ENCODE measurements at regions not wholly inside any gene's neighbourhood (a gene's known extent, or its start where the extent isn't known, plus 50 kb on each side); places are given as distances from the start of the nearest gene placed in this dataset.

DNA sequence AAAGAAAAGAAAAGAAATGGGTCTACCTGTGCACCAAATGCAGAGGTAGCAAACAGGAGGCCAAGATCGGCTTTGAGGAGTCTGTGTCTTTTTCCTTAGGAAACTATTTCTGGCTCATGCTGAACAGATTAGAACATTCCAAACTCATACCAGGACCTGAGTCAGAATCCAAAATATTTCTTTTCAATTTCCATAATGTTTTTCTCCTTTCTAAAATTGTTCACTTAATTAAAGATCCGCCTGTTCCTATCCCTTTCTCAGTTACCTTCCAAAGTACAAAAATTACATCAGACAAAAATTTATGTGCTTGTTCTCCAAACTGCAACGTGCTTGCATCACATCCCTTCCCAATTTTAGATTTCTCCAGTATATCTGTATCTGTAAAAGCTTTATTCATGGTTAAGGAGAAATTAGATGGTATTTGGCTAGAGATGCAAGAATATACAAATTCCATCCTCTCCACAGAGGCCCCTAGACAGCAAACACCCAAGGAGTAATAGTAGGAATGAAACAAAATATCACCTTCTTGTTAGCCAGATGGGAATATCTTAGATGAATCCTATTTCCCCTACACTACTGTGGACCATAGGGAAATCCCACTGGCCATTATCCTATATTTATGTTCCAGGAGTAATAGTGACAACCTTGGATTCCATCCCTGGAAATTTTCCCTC, 130.6 kb downstream of the LNPK start:
- Mint-ChIP-seq H3K27me3 (ENCODE audit: low read depth) (no peaks in the 10 kb centered on the region), H3K4me1 (no peaks in the 10 kb centered on the region), H3K27ac (no peak overlapping the region), H3K4me3 (no peak overlapping the region), H3K36me3 (no peaks in the 10 kb centered on the region), H3K9me3 (peaks cover 3% of the 10 kb centered on the region; the same call in 1 of the 2 replicates)
- CTCF ChIA-PET = no interaction called here
- POLR2A ChIA-PET = no interaction called here
- DNase-seq (ENCODE audit: low spot score) (no peak), ATAC-seq (no peak)
- TF ChIP-seq, protein P1, sequence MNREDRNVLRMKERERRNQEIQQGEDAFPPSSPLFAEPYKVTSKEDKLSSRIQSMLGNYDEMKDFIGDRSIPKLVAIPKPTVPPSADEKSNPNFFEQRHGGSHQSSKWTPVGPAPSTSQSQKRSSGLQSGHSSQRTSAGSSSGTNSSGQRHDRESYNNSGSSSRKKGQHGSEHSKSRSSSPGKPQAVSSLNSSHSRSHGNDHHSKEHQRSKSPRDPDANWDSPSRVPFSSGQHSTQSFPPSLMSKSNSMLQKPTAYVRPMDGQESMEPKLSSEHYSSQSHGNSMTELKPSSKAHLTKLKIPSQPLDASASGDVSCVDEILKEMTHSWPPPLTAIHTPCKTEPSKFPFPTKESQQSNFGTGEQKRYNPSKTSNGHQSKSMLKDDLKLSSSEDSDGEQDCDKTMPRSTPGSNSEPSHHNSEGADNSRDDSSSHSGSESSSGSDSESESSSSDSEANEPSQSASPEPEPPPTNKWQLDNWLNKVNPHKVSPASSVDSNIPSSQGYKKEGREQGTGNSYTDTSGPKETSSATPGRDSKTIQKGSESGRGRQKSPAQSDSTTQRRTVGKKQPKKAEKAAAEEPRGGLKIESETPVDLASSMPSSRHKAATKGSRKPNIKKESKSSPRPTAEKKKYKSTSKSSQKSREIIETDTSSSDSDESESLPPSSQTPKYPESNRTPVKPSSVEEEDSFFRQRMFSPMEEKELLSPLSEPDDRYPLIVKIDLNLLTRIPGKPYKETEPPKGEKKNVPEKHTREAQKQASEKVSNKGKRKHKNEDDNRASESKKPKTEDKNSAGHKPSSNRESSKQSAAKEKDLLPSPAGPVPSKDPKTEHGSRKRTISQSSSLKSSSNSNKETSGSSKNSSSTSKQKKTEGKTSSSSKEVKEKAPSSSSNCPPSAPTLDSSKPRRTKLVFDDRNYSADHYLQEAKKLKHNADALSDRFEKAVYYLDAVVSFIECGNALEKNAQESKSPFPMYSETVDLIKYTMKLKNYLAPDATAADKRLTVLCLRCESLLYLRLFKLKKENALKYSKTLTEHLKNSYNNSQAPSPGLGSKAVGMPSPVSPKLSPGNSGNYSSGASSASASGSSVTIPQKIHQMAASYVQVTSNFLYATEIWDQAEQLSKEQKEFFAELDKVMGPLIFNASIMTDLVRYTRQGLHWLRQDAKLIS (CRISPR knock-in tag; IDR thresholded peaks at IDR 0.05; ENCODE audit: borderline replicate concordance) = no peak
- TF ChIP-seq, protein P2, sequence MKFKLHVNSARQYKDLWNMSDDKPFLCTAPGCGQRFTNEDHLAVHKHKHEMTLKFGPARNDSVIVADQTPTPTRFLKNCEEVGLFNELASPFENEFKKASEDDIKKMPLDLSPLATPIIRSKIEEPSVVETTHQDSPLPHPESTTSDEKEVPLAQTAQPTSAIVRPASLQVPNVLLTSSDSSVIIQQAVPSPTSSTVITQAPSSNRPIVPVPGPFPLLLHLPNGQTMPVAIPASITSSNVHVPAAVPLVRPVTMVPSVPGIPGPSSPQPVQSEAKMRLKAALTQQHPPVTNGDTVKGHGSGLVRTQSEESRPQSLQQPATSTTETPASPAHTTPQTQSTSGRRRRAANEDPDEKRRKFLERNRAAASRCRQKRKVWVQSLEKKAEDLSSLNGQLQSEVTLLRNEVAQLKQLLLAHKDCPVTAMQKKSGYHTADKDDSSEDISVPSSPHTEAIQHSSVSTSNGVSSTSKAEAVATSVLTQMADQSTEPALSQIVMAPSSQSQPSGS (CRISPR knock-in tag; IDR thresholded peaks at IDR 0.05; ENCODE audit: borderline replicate concordance, low read depth) = no peak
- TF ChIP-seq JAZF1 (CRISPR knock-in tag; IDR thresholded peaks at IDR 0.05) (no peak), NFYB (CRISPR knock-in tag; conservative IDR thresholded peaks at IDR 0.05; ENCODE audit: low read depth) (no peak), CREM (CRISPR knock-in tag; IDR thresholded peaks at IDR 0.05) (no peak), FOXJ3 (CRISPR knock-in tag; IDR thresholded peaks at IDR 0.05; ENCODE audit: borderline replicate concordance) (no peak), TEAD1 (CRISPR knock-in tag; IDR thresholded peaks at IDR 0.05) (no peak), SOX15 (CRISPR knock-in tag; IDR thresholded peaks at IDR 0.05) (no peak), SMAD3 (CRISPR knock-in tag; IDR thresholded peaks at IDR 0.05; ENCODE audit: borderline replicate concordance) (no peak), TEAD4 (CRISPR knock-in tag; IDR thresholded peaks at IDR 0.05) (no peak), ATF1 (CRISPR knock-in tag; IDR thresholded peaks at IDR 0.05) (no peak), MXD4 (CRISPR knock-in tag; IDR thresholded peaks at IDR 0.05; ENCODE audit: borderline replicate concordance) (no peak), FOXK1 (CRISPR knock-in tag; IDR thresholded peaks at IDR 0.05) (no peak)
- TF ChIP-seq, protein P3, sequence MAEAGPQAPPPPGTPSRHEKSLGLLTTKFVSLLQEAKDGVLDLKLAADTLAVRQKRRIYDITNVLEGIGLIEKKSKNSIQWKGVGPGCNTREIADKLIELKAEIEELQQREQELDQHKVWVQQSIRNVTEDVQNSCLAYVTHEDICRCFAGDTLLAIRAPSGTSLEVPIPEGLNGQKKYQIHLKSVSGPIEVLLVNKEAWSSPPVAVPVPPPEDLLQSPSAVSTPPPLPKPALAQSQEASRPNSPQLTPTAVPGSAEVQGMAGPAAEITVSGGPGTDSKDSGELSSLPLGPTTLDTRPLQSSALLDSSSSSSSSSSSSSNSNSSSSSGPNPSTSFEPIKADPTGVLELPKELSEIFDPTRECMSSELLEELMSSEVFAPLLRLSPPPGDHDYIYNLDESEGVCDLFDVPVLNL (CRISPR knock-in tag; IDR thresholded peaks at IDR 0.05; ENCODE audit: borderline replicate concordance, low read depth) = no peak
- TF ChIP-seq, protein P4, sequence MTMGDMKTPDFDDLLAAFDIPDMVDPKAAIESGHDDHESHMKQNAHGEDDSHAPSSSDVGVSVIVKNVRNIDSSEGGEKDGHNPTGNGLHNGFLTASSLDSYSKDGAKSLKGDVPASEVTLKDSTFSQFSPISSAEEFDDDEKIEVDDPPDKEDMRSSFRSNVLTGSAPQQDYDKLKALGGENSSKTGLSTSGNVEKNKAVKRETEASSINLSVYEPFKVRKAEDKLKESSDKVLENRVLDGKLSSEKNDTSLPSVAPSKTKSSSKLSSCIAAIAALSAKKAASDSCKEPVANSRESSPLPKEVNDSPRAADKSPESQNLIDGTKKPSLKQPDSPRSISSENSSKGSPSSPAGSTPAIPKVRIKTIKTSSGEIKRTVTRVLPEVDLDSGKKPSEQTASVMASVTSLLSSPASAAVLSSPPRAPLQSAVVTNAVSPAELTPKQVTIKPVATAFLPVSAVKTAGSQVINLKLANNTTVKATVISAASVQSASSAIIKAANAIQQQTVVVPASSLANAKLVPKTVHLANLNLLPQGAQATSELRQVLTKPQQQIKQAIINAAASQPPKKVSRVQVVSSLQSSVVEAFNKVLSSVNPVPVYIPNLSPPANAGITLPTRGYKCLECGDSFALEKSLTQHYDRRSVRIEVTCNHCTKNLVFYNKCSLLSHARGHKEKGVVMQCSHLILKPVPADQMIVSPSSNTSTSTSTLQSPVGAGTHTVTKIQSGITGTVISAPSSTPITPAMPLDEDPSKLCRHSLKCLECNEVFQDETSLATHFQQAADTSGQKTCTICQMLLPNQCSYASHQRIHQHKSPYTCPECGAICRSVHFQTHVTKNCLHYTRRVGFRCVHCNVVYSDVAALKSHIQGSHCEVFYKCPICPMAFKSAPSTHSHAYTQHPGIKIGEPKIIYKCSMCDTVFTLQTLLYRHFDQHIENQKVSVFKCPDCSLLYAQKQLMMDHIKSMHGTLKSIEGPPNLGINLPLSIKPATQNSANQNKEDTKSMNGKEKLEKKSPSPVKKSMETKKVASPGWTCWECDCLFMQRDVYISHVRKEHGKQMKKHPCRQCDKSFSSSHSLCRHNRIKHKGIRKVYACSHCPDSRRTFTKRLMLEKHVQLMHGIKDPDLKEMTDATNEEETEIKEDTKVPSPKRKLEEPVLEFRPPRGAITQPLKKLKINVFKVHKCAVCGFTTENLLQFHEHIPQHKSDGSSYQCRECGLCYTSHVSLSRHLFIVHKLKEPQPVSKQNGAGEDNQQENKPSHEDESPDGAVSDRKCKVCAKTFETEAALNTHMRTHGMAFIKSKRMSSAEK (CRISPR knock-in tag; IDR thresholded peaks at IDR 0.05; ENCODE audit: borderline replicate concordance) = no peak
- TF ChIP-seq, protein P5, sequence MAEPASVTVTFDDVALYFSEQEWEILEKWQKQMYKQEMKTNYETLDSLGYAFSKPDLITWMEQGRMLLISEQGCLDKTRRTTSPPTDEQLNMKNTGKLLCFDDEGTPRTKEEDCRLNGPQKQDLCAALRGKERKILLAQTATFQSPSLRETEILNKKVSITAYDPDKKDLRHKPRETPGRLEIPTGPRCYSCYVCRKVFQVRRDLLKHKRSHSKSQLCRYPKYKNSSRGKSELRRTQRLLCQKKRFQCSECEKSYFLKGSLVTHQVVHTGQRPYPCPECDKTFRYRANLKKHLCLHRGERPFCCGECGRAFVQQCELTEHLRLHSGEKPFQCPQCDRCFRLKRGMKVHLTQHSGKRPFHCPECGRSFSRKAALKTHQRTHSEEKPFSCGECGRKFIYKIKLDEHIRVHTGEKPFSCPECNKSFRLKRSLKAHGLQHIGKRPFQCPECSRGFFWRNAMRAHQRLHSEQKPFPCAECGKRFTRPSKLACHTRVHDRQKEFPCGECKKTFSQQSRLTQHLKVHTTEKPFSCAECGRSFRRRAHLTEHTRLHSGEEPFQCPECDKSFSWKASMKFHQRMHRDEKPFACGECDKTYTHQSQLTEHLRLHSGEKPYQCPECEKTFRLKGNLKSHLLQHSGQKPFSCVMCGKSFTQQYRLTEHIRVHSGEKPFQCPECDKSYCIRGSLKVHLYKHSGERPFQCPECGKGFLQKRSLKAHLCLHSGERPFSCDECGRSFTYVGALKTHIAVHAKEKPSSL (CRISPR knock-in tag; conservative IDR thresholded peaks at IDR 0.05) = no peak
